ENCODE measurements at regions not wholly inside any gene's neighbourhood (a gene's known extent, or its start where the extent isn't known, plus 50 kb on each side); places are given as distances from the start of the nearest gene placed in this dataset.
"Not testable (repeated sequence)": the region's sequence is repeated elsewhere in the genome, so short reads cannot be mapped to it uniquely, and the experiment has no call there.

- DNase-seq, result no peak
Measured at GRCh38 chr6:48986845-48987244, 476.2 kb downstream of the MMUT start.

DNA sequence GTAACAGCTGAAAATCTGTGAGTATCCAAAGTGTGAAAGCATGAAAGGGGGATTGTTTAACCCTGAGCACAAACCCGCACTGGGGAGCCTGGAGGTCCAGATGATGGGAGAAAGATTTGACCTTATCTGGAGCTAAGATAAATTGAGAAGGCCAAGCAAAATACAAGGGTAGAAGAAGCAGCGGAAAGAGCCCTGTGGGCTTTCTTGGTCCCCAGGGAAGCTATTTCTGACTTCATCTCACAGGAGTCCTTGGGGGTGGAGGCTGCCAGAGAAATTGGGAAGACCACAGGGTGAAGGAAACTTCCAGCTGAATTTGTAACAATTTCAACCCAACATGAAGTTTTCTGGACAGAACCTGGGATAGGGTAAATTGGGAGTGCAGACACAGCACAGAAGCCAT is 476.9 kb downstream of the MMUT start:
- DNase-seq, result no peak

GRCh38 chr6:48985025-48985424 is 478.0 kb downstream of the MMUT start:
- DNase-seq, result no peak

- not testable (repeated sequence) for DNase-seq
Measured at GRCh38 chr6:48983968-48984367, 479.1 kb downstream of the MMUT start.

- no peak for DNase-seq
Measured at GRCh38 chr6:48983377-48983776, 479.7 kb downstream of the MMUT start.

DNA sequence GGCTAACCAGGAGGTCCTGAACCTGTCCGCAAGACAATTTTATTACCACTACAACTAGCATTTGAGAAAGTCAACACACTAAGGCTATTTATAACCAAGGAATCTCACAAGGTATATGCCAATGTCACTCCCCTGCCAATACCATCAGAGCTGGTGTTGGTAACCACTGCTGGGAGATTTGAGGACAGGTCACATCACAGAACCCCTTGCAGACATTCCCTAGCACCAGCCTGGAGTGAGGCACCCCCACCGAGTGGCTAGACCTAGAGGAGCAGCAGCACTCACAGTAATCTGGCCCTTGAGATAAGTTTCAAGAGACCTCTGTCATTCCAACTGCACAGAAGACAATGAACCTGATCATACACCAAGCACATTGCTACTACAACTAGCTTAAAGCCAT is 483.2 kb downstream of the MMUT start:
- DNase-seq, result no peak

DNA sequence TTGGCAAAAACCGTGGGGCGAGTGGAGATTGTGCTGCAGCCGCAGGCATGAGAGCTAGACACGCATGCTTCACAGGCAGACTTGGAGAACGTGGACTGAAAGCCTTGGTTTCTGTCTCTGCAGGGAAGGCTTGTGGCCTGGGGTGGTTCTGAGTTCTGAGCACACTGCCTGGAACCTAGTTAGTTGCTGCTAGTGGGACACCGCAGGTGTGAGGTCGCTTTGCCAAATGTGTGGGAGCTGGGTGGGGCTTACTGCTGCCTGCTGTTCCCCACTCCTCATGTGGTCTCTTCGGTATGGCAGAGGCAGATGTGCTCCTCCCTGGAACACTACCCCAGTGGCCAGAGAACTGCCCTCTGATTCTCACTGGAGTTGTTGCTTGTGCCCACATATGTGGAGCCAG is 484.0 kb downstream of the MMUT start:
- DNase-seq, result no peak

GRCh38 chr6:48978016-48978415 is 485.0 kb downstream of the MMUT start:
- DNase-seq, result no peak

- DNase-seq, result no peak
Measured at GRCh38 chr6:48977573-48977972, 485.5 kb downstream of the MMUT start.

DNA sequence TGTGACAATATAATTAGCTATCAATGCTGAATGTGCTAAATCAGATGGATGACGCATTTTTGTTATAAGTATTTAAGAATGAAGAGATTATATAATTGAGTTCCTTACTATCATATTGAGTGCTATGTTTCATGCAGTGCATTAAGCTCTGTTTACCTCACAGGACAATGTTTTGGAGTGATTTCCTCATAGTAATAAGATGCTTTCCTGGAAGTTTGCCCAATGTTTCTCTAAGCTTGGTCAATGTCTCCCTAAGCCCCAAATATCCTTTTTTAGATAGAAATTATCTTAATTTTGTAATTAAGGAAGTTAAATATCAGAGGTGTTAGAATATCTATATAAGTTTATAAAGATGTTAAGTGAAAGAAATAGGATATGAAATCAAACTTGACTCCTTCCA is 489.6 kb downstream of the MMUT start:
- no peak for DNase-seq

DNA sequence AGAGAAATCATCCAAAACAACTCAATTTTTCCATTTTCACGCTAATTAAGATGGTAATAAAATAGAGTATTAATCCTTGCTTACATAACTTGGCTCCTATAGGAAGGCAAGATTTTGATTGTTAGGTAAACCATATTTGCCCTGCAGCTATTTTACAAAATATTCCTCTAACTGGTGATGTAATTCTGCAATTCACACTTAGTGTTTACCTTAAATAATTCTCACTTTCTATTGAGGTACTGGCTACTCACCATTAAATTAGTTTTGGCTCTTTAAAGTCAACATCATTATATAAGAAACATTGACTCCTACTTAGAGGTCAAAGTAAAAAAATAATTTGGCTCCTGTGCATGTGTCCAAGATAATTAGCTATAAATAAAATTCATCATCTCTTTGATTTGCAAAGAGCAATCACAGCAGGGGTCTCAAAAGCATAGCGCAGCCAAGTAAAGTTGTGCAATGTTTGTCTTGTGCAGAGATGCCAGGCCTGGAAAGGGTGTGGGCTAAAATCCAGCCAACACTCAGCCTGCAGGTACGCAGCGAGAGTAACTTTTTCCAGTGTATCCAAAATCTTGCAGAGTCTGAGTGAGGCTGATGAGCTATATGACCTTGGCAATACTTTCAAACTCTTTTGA is 501.2 kb downstream of the MMUT start:
- no peak for DNase-seq

GRCh38 chr6:48959251-48960060 is 503.6 kb downstream of the MMUT start:
- DNase-seq, result no peak

DNA sequence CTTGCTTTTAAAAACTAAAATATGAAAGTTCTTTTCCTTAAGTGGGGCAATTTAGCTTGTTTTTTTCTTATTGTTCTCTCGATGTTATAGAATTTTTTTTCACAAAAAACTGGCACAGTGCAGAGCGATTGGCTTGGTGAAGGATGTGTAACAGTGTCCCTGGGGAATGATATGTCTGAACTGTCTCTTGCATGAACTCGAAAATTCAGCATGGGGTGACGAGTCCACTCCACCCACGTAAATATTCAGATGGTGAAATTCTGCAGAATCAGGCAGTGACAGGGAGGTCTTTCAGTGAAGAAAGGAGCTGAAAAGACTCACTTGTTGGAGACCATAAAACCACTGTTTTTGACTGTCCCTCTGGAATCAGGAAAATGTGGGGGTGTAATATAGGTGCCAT is 505.3 kb downstream of the MMUT start:
- DNase-seq, result no peak

DNA sequence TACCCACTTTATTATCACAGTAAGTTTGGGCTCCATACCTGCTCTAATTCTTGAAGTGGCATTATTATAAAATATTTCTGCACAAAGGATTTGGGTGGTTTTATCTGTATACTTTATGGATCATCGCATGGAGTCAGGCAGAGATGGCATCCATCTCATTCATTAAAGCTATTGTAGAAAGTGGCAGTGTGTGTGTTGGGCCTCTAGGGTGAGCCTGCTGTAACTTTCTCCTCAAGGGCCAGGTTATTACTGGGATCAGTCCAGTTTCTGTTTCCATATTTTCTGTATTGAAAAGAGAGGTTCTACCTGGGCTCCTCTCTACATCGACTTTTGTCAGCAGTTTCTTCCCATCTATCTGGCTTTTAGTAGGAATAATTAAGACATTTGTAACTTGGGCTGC is 511.1 kb downstream of the MMUT start:
- no peak for DNase-seq

DNA sequence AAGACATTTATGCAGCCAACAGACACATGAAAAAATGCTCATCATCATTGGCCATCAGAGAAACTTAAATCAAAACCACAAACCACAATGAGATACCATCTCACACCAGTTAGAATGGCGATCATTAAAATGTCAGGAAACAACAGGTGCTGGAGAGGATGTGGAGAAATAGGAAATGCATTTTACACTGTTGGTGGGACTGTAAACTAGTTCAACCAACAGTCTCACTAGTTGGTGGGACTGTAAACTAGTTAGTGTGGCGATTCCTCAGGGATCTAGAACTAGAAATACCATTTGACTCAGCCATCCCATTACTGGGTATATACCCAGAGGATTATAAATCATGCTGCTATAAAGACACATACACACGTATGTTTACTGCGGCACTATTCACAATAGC is 518.8 kb downstream of the MMUT start:
- DNase-seq, result not testable (repeated sequence)

DNA sequence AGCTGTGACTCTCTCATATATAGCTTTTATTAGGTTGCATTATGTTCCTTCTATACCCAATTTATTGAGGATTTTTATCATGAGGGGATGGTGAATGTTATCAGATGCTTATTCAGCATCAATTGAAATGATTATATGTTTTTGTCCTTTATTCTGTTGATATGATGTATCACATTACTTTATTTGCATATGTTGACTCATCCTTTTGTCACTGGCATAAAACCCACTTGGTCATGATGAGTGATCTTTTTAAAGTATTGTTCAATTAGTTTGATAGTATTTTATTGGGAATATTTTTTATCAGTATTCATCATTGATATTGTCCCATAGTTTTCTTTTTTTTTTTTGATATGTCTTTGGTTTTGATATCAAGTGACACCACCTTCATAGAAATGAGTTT is 529.9 kb downstream of the MMUT start:
- no peak for DNase-seq

DNA sequence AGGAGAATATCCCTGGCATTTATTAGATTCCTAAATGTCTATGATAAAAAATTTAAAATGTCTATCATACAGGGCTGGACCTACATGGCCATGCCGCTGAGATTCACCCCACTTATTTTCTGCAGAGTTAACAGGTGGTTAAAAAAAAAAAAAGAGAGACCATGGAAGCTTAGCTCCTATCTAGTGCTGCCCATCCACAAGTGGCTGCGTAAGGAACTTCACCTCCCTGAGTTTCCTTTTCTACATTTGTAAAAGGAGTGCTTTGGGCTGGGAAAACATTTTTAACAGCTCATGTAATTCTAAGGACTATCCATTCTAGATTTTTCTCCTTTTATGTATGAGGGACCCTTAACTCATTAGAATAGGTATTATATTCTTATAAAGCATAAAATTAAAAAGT is 534.1 kb downstream of the MMUT start:
- no peak for DNase-seq

DNA sequence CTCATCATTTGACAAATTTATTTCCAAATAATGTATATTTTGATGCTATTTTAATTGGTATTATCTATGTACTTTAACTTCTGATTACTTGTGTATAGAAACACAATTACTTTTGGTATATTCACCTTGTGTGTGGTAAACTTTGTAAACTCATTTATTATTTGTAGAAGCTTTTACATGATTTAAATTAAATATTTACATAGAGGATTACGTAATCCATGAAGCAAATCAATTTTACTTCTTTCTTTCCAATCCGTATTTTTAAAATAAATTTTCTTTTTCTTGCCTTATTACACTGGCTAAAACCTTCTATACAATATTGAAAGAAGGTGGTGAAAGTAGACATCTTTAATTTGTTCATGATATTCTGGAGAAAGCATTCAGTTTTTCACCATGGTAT is 540.2 kb downstream of the MMUT start:
- DNase-seq, result no peak

- no peak for DNase-seq
Measured at GRCh38 chr6:48919555-48919954, 543.5 kb downstream of the MMUT start.

DNA sequence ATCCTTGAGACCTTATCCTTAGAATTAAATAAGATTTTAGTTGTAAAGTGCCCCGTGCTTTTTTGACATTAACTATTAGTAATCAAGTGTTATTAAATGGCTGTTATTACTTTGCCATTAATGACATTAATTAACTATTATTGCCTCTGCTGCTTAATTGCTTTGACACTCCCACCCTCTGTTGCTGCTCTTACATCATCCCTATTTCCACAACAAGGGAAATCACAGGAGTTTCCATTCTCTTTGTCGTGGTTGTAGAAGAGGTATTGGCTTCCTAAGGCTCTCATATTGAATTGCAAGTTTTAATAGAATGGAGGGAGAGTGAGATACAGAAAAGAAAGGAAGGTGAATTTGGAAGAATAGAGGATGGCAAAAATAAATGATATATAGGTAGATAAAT is 545.8 kb downstream of the MMUT start:
- no peak for DNase-seq

GRCh38 chr6:48916607-48917006 is 546.4 kb downstream of the MMUT start:
- no peak for DNase-seq

DNA sequence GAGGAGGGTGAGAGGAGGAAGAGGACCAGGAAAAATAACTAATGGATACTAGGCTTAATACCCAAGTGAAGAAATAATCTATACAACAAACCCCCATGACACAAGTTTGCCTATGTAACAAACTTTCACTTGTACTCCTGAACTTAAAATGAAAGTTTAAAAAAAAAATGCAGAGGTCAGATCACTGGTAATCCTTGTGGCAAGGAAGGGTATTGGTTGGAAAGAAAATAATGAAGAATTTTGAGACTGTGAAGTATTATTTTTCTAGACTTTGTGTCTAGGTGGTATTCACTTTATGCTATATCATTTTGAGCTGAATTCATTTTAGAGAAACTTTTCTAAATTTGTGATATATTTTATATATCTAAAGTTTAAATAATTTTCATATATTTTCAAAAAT is 547.5 kb downstream of the MMUT start:
- no peak for DNase-seq

DNA sequence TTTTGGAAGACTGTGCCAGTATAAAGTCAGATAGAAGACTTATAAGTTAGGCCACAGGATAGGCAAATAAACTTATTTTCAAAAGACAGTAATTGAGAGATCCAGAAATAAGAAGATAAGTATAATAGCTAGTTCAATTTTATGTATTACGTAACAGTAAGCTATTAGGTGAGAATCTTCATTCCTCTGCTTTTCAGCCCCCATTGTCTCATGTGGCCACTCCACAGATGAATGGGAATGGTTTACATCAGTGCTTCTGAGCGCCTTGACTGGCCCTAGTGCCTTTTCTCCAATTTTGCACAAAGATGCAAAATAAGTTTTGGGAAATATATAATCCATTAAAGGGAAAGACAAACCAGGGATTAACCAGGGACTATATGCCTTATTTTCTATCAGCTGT is 550.5 kb downstream of the MMUT start:
- DNase-seq, result no peak

DNA sequence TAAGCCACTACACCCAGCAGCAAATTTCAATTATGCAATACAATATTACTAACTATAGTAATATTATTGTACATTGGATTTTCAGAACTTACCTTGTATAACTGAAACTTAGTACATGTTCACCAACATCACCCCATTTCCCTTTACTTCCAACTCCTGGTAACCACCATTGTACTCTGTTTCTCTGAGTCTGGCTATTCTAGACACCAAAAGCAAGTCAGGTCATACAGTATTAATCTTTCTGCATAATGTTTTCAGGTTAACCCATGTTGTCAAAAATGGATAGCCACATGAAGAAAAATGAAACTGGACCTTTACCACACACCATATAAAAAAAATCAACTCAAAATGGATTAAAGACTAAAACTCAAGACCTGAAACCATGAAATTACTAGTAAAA is 558.2 kb downstream of the MMUT start:
- no peak for DNase-seq

- no peak for DNase-seq
Measured at GRCh38 chr6:48894469-48894868, 568.6 kb downstream of the MMUT start.

All from right hindlimb (tissue), 1 donor.